ENCODE measurements at regions not wholly inside any gene's neighbourhood (a gene's known extent, or its start where the extent isn't known, plus 50 kb on each side); places are given as distances from the start of the nearest gene placed in this dataset.

DNA sequence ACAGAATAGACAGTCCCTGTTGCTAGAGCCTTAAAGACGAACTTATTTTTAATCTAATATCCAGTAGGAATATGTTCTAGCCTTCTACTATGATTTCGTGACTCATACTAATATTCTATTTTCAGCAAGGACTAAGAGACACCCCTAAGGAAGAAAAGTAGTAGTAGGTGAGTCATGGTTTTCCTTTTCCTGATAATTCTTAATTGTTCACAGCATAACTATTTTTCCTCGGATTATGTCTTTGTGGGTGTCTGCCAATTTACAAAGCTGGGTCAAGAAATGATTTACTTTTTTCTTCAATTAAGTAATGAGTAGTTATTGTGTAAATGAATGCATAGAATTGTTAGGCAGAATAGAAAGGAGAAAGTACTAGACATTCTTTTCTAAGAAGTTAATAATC lies 292.2 kb downstream of the TOX3 start:
- H3K9me3 Mint-ChIP-seq: peaks cover 5% of the 10 kb centered on the region
- no peak for DNase-seq (ENCODE audit: low spot score in 2 of 2)
- no peaks in the 10 kb centered on the region for H3K27me3 Mint-ChIP-seq
- H3K27ac Mint-ChIP-seq (ENCODE audit: low read depth): no peak overlapping the region
- no peaks in the 10 kb centered on the region for H3K36me3 Mint-ChIP-seq (ENCODE audit: insufficient read depth)
- H3K4me1 Mint-ChIP-seq: no peaks in the 10 kb centered on the region
- no peak for ATAC-seq (replicated peaks; ENCODE audit: extremely low read depth, poor library complexity, severe bottlenecking)
- no peak overlapping the region for H3K4me3 Mint-ChIP-seq

DNA sequence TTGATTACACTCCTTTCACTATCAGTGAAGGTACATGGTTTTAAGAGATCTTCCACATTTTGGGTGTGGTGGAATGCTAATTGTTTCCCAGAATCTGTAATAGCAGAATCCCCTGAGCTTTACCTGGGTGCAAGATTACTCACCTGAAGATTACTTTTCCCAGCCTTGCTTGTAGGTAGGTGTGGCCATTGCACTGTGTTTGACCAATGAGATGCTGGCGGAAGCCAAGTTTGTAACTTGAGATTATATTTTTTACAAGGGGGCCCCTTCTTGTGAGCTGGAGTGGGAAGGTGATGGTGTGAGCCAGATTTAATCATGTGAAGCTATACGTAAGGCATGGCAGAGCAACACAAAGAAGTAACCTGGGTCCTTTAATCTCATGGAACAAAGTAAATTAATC lies 294.3 kb downstream of the TOX3 start:
- Mint-ChIP-seq H3K27ac (ENCODE audit: low read depth) (no peak overlapping the region), H3K36me3 (ENCODE audit: insufficient read depth) (no peaks in the 10 kb centered on the region), H3K4me1 (no peaks in the 10 kb centered on the region), H3K4me3 (no peak overlapping the region), H3K9me3 (peaks cover 10% of the 10 kb centered on the region), H3K27me3 (no peaks in the 10 kb centered on the region)
- no peak for ATAC-seq (replicated peaks; ENCODE audit: extremely low read depth, poor library complexity, severe bottlenecking)
- no peak for DNase-seq (ENCODE audit: low spot score in 2 of 2)

DNA sequence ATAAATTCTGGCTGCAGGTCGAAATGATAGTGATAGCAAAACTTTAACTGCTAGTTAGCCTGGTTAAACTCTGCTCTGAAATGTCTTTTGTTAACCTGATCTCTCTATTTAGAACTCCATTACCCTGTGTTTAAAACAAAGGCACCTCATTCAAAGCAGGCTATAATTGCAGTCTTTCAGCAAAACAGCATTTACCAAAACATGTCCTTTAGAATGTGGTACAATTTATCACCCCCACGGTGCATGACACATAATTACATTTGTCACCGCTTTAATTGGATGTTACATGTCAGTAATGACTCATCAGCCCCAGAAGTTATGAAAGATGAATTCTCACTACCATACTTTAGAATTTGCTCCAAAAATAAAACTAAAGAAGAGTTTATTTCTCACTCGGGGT lies 295.4 kb downstream of the TOX3 start:
- ATAC-seq (replicated peaks; ENCODE audit: extremely low read depth, poor library complexity, severe bottlenecking): no peak
- Mint-ChIP-seq H3K4me3 (no peak overlapping the region), H3K27me3 (no peaks in the 10 kb centered on the region), H3K4me1 (no peaks in the 10 kb centered on the region), H3K9me3 (peaks cover 11% of the 10 kb centered on the region), H3K27ac (ENCODE audit: low read depth) (no peak overlapping the region), H3K36me3 (ENCODE audit: insufficient read depth) (no peaks in the 10 kb centered on the region)
- DNase-seq (ENCODE audit: low spot score in 2 of 2): no peak

DNA sequence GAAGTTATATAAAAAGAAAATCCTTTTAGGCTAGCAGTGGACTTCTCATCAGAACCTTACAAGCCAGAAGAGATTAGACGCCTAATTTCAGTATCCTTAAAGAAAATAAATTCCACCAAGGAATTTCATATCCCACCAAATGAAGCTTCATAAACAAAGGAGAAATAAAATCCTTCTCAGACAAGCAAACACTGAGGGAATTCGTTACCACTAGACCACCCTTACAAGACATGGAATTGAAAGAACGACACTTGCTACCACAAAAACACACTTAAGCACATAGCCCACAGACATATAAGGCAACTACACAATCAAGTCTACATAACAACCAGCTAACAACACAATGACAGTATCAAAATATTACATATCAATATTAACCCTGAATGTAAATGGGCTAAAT lies 299.2 kb downstream of the TOX3 start:
- H3K9me3 Mint-ChIP-seq: peaks cover 11% of the 10 kb centered on the region

DNA sequence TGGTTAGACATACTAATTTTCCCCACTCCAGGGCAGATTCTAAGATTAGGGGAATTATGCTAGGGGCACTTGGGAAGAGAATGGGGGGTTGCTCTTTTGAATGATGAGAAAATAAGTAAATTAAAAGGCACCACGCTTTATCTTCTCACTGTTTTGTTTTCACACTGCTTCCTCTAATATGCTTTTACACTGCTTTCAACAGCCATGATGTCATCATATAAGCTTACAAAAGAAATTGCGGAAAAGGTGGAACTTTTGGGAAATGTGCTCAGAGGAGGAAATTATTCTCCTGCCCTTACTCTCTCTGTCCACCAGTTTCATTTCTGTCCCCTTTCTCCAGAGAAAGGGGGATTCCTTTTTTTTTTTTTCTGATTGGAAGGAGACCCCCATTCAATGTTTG lies 308.2 kb downstream of the TOX3 start:
- ATAC-seq (replicated peaks; ENCODE audit: extremely low read depth, poor library complexity, severe bottlenecking) (no peak), DNase-seq (ENCODE audit: low spot score in 2 of 2) (no peak)
- H3K27ac Mint-ChIP-seq (ENCODE audit: low read depth): no peak overlapping the region
- H3K27me3 Mint-ChIP-seq: no peaks in the 10 kb centered on the region
- H3K36me3 Mint-ChIP-seq (ENCODE audit: insufficient read depth): no peaks in the 10 kb centered on the region
- H3K4me1 Mint-ChIP-seq: no peaks in the 10 kb centered on the region
- H3K4me3 Mint-ChIP-seq: no peak overlapping the region
- no peaks in the 10 kb centered on the region for H3K9me3 Mint-ChIP-seq

More for the DNA sequence above, 299.2 kb downstream of the TOX3 start:
- ATAC-seq (replicated peaks; ENCODE audit: extremely low read depth, poor library complexity, severe bottlenecking) (no peak), DNase-seq (ENCODE audit: low spot score in 2 of 2) (no peak)
- no peaks in the 10 kb centered on the region for H3K27me3 Mint-ChIP-seq
- no peak overlapping the region for H3K27ac Mint-ChIP-seq (ENCODE audit: low read depth)
- H3K4me1 Mint-ChIP-seq: no peaks in the 10 kb centered on the region
- H3K36me3 Mint-ChIP-seq (ENCODE audit: insufficient read depth): no peaks in the 10 kb centered on the region
- no peak overlapping the region for H3K4me3 Mint-ChIP-seq

DNA sequence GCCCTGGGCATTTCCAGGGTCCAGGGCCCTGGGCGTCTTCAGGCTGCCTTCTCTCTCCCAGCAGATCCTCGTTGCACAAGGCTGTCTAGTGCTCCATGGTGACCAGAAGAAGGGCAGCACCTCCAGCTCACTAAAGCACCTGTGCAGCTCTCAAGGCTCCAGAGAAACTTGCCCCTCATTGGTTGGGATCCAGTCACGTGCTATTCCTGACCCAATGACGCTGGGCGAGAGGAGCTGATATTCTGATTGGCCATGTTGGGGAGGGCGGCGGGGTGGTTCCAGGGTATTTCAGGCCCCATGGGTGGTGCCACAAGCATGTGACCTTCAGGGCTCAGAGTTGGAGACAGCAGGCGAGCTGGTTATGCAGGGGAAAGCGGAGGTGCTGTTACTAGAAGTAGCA lies 309.1 kb downstream of the TOX3 start:
- H3K4me1 Mint-ChIP-seq: no peaks in the 10 kb centered on the region
- ATAC-seq (replicated peaks; ENCODE audit: extremely low read depth, poor library complexity, severe bottlenecking) (no peak), DNase-seq (ENCODE audit: low spot score in 2 of 2) (no peak)
- H3K4me3 Mint-ChIP-seq: no peak overlapping the region
- no peaks in the 10 kb centered on the region for H3K27me3 Mint-ChIP-seq
- no peaks in the 10 kb centered on the region for H3K9me3 Mint-ChIP-seq
- H3K36me3 Mint-ChIP-seq (ENCODE audit: insufficient read depth): no peaks in the 10 kb centered on the region
- no peak overlapping the region for H3K27ac Mint-ChIP-seq (ENCODE audit: low read depth)

DNA sequence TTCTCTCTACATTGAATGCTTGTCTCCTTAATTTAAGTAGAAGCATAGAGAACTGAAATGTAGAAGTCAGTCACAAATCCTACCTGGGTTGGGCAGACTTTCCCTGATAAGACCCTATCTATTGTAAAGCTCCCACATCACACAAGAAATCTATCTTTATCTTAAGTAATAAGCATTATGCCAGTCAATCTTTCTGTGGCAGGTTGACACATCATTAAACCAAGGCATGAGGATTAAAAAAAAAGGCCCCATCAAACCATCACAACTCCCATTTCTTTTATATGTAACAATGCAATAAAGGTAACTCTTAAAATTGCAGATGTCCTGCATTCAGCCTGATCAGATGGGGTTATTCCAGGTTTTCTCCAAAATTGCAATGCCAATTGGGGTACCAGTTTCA lies 311.8 kb downstream of the TOX3 start:
- no peaks in the 10 kb centered on the region for H3K4me1 Mint-ChIP-seq
- ATAC-seq (replicated peaks; ENCODE audit: extremely low read depth, poor library complexity, severe bottlenecking): no peak
- H3K4me3 Mint-ChIP-seq: no peak overlapping the region
- H3K36me3 Mint-ChIP-seq (ENCODE audit: insufficient read depth): no peaks in the 10 kb centered on the region
- H3K27me3 Mint-ChIP-seq: no peaks in the 10 kb centered on the region
- no peak overlapping the region for H3K27ac Mint-ChIP-seq (ENCODE audit: low read depth)
- no peak for DNase-seq (ENCODE audit: low spot score in 2 of 2)
- H3K9me3 Mint-ChIP-seq: peaks cover 5% of the 10 kb centered on the region

DNA sequence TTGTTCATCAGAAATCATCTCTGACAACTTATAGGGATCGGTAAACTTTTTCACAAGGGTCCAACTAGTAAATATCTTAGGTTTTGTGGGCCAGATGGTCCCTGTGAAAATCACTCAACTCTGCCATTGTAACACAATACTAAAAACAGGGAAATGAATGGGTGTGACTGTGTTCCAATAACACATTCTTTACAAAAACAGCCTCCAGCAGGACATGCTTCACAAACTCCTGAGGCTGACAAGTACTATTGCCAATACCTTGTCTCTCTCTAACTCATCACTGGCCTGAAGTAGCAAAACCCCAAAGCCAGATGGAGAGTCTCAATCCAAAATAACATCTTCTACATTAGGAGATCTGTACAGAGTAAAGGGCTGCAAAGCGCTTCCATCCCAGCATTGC lies 312.3 kb downstream of the TOX3 start:
- ATAC-seq (replicated peaks; ENCODE audit: extremely low read depth, poor library complexity, severe bottlenecking): no peak

DNA sequence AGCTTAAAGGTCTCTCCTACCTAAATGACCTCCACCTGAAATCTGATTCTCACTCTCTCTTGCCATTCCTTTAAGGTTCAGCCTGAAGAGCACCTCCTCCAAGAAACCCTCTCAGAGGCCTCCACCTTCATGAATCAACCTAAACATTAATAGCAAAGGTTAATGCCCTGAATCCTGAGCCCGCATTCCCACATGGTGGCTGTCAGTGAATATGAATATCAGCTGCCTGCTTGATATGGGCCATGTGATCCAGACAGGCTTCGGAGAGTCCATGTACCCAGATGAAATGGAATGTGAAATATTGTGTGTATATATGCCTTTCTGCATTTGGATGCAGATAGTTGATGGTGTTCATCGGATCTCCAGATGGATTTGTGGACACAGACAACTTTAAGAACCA lies 317.5 kb downstream of the TOX3 start:
- H3K4me1 Mint-ChIP-seq: no peaks in the 10 kb centered on the region
- no peak for ATAC-seq (replicated peaks; ENCODE audit: extremely low read depth, poor library complexity, severe bottlenecking)
- no peak overlapping the region for H3K27ac Mint-ChIP-seq (ENCODE audit: low read depth)
- no peaks in the 10 kb centered on the region for H3K27me3 Mint-ChIP-seq
- no peak overlapping the region for H3K4me3 Mint-ChIP-seq
- peaks cover 11% of the 10 kb centered on the region for H3K9me3 Mint-ChIP-seq
- H3K36me3 Mint-ChIP-seq (ENCODE audit: insufficient read depth): no peaks in the 10 kb centered on the region
- no peak for DNase-seq (ENCODE audit: low spot score in 2 of 2)

More for the DNA sequence above, 312.3 kb downstream of the TOX3 start:
- Mint-ChIP-seq H3K27me3 (no peaks in the 10 kb centered on the region), H3K9me3 (peaks cover 5% of the 10 kb centered on the region), H3K27ac (ENCODE audit: low read depth) (no peak overlapping the region), H3K4me1 (no peaks in the 10 kb centered on the region), H3K36me3 (ENCODE audit: insufficient read depth) (no peaks in the 10 kb centered on the region), H3K4me3 (no peak overlapping the region)
- DNase-seq (ENCODE audit: low spot score in 2 of 2): no peak

DNA sequence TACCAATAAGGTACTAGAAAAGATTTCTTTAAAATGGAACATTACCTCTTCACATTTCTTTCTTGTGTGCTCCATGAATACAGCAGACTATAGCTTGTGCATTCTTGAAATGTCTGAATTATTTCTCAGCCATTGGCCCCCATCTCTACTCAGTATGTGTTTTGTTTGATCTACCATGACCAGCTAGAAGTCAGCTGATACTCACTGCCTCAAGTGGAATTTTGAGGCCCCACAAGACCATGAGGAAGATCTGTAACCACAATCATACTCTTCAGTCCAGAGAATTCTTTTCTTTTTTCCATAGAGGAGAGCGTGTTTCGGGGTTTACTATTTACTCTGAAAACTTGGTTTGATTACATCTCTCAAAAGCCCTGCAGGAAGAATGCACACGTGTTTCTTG lies 319.1 kb downstream of the TOX3 start:
- Mint-ChIP-seq H3K4me3 (no peak overlapping the region), H3K36me3 (ENCODE audit: insufficient read depth) (no peaks in the 10 kb centered on the region), H3K27me3 (no peaks in the 10 kb centered on the region), H3K4me1 (no peaks in the 10 kb centered on the region), H3K27ac (ENCODE audit: low read depth) (no peak overlapping the region), H3K9me3 (peaks cover 11% of the 10 kb centered on the region)
- DNase-seq (ENCODE audit: low spot score in 2 of 2): no peak
- ATAC-seq (replicated peaks; ENCODE audit: extremely low read depth, poor library complexity, severe bottlenecking): no peak

DNA sequence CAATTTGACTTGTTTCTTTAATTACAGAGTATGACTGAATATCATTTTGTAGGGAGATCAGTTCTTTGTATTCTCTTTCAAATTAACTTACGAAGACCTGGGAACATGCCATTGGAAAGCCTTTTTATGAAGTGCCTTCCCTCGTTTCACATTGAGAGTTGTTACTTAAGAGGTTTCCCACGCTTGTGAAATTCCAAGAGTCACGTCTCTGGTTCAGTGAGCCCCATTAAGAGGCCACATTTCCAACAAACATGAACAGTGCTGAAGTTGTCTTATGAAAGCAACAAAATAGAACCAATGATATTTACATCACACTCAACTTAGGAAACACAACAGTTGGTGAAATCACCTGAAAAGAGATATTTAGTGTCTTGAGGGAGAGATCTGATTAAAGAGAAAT lies 334.1 kb downstream of the TOX3 start:
- no peak for ATAC-seq (replicated peaks; ENCODE audit: extremely low read depth, poor library complexity, severe bottlenecking)
- Mint-ChIP-seq H3K27ac (ENCODE audit: low read depth) (no peak overlapping the region), H3K36me3 (ENCODE audit: insufficient read depth) (no peaks in the 10 kb centered on the region), H3K4me3 (no peak overlapping the region), H3K27me3 (no peaks in the 10 kb centered on the region), H3K9me3 (peaks cover 18% of the 10 kb centered on the region), H3K4me1 (no peaks in the 10 kb centered on the region)
- DNase-seq (ENCODE audit: low spot score in 2 of 2): no peak

DNA sequence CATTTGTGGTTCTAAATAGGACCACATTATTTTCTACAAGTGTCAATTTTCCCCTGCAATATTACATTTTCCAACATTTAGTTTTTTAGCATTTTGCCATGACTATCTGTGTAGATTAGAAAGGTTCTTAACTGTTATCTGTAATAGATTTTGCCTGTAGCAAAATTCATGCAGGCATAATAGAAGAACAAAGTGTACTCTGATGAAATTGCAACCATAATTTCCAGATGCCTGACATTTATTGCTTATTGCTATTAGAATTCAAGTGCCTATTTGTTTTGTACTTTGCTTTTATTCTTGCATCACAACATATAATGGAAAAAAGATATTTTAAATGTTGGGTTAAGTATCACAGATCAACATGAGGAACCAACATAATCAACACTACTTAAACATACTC lies 337.7 kb downstream of the TOX3 start:
- Mint-ChIP-seq H3K36me3 (ENCODE audit: insufficient read depth) (no peaks in the 10 kb centered on the region), H3K9me3 (peaks cover 6% of the 10 kb centered on the region), H3K4me1 (no peaks in the 10 kb centered on the region), H3K27me3 (no peaks in the 10 kb centered on the region), H3K27ac (ENCODE audit: low read depth) (no peak overlapping the region), H3K4me3 (no peak overlapping the region)
- DNase-seq (ENCODE audit: low spot score in 2 of 2) (no peak), ATAC-seq (replicated peaks; ENCODE audit: extremely low read depth, poor library complexity, severe bottlenecking) (no peak)

DNA sequence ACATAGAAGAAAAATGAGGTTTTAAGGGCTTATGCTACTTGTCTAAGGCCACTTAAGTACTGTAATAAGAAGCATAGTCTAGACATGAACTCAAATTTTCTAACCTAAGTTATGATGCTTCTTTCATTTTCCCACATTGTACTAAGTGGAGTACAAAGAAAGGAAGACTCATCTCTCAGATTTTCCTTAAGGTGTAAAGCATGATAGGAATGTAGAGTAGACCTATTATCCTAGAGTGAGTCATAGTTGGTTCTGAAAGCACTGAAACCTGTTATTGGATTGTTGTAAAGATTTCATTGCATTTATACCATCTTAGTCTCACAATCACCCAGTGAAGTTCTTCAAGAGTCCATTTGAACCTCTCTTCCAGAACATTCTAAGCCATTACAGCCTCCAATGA lies 343.8 kb downstream of the TOX3 start:
- DNase-seq (ENCODE audit: low spot score in 2 of 2) (no peak), ATAC-seq (replicated peaks; ENCODE audit: extremely low read depth, poor library complexity, severe bottlenecking) (no peak)
- Mint-ChIP-seq H3K4me1 (no peaks in the 10 kb centered on the region), H3K27me3 (peaks cover 11% of the 10 kb centered on the region), H3K27ac (ENCODE audit: low read depth) (no peak overlapping the region), H3K9me3 (no peaks in the 10 kb centered on the region), H3K36me3 (ENCODE audit: insufficient read depth) (no peaks in the 10 kb centered on the region), H3K4me3 (no peak overlapping the region)

DNA sequence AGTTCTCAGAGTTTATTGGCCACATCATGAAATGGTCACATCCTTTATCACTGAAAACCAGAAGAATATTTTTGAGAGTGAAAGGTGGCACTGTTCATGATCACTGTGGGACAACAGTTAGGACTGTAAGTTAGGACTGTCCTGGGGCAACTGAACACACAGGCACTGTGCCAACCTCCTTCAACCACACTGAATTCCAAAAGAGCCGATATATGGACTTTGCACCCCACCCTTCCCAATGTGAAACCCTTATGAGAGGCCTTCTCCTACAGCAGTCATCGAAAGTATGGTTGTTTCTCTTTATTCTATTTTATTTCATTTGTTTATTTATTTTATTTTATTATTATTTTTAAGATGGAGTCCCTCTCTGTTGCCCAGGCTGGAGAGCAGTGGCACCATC lies 353.5 kb downstream of the TOX3 start:
- Mint-ChIP-seq H3K4me3 (no peak overlapping the region), H3K36me3 (ENCODE audit: insufficient read depth) (no peaks in the 10 kb centered on the region), H3K27me3 (no peaks in the 10 kb centered on the region), H3K9me3 (no peaks in the 10 kb centered on the region), H3K4me1 (no peaks in the 10 kb centered on the region), H3K27ac (ENCODE audit: low read depth) (no peak overlapping the region)
- ATAC-seq (replicated peaks; ENCODE audit: extremely low read depth, poor library complexity, severe bottlenecking): no peak
- no peak for DNase-seq (ENCODE audit: low spot score in 2 of 2)

Measured in central memory CD8-positive, alpha-beta T cell (primary cell).